IMR-90 (cell line): ENCODE measurements at regions not wholly inside any gene's neighbourhood (a gene's known extent, or its start where the extent isn't known, plus 50 kb on each side); places are given as distances from the start of the nearest gene placed in this dataset.

Source experiments
- ATAC-seq: fragments of 200-7000 bp; cut with Tn5 transposase; 2 replicates; pipeline ENCODE4 v1.9.1; 2020; ENCODE audit warnings: low read depth, mild to moderate bottlenecking, moderate library complexity
- BruUV-seq: library from RNA; stranded (reverse); fragments of 400-500 nt; replicated peaks from 2 replicates; lab custom pipeline; 2021; lab: Mats Ljungman, UMichigan
- CTCF ChIA-PET: fragments of 300-600 bp; formaldehyde crosslinking; extraction: SDS; loops from one replicate; lab custom pipeline; 2021; ENCODE audit warnings: antibody characterized with exemption; lab: Yijun Ruan, JAX
- POLR2A ChIA-PET: fragments of 300-600 bp; sonication (Branson Sonifier 250); formaldehyde crosslinking; loops from one replicate; lab custom pipeline; 2022; ENCODE audit warnings: antibody characterized with exemption; ENCODE audit not compliant: unreplicated experiment; lab: Charles Lee
- DNase-seq: peaks from one replicate; pipeline ENCODE4 v3.0.0; 2013
- H2AFZ ChIP-seq: replicated peaks from 2 replicates; pipeline ENCODE3; 2013; ENCODE audit warnings: low read length, mild to moderate bottlenecking; ENCODE audit not compliant: poor library complexity
- H2AK5ac ChIP-seq: 2 replicates; pipeline ENCODE4 v1.6.1; 2013; ENCODE audit warnings: low read depth, low read length, inconsistent platforms
- H2AK9ac ChIP-seq: replicated peaks from 2 replicates; pipeline ENCODE3; 2013; ENCODE audit warnings: mild to moderate bottlenecking, low read depth, low read length, moderate library complexity; ENCODE audit not compliant: poor library complexity
- H2BK120ac ChIP-seq: 2 replicates; pipeline ENCODE4 v1.6.1; 2013; ENCODE audit warnings: low read depth, low read length, inconsistent platforms
- H2BK15ac ChIP-seq: 3 replicates; pipeline ENCODE4 v1.6.1; 2013; ENCODE audit warnings: low read depth, low read length, inconsistent platforms
- H2BK20ac ChIP-seq: 2 replicates; pipeline ENCODE4 v1.6.1; 2013; ENCODE audit warnings: low read depth, mild to moderate bottlenecking, inconsistent platforms, low read length, moderate library complexity
- H2BK5ac ChIP-seq: 2 replicates; pipeline ENCODE4 v1.6.1; 2013; ENCODE audit warnings: mild to moderate bottlenecking, low read depth, low read length, inconsistent platforms; ENCODE audit not compliant: poor library complexity, severe bottlenecking
- H3K14ac ChIP-seq: replicated peaks from 2 replicates; pipeline ENCODE4 v1.6.1; 2013; ENCODE audit warnings: low read depth, low read length, inconsistent platforms
- H3K18ac ChIP-seq: 2 replicates; pipeline ENCODE4 v1.6.1; 2013; ENCODE audit warnings: low read depth, low read length, control low read depth
- H3K23ac ChIP-seq: 2 replicates; pipeline ENCODE4 v1.6.1; 2013; ENCODE audit warnings: low read depth, low read length, inconsistent platforms
- H3K27ac ChIP-seq: 2 replicates; pipeline ENCODE4 v1.5.1; 2013; ENCODE audit warnings: mild to moderate bottlenecking, control low read depth, low read length; ENCODE audit not compliant: insufficient read depth
- H3K27me3 ChIP-seq: 2 replicates; pipeline ENCODE4 v1.6.1; 2013; ENCODE audit warnings: low read length; ENCODE audit not compliant: control insufficient read depth, insufficient read depth
- H3K36me3 ChIP-seq: 2 replicates; pipeline ENCODE4 v1.6.1; 2013; ENCODE audit warnings: low read length, mixed read lengths; ENCODE audit not compliant: control insufficient read depth, insufficient read depth
- H3K4ac ChIP-seq: 2 replicates; pipeline ENCODE4 v1.6.1; 2013; ENCODE audit warnings: low read depth, low read length, inconsistent platforms
- H3K4me1 ChIP-seq: 2 replicates; pipeline ENCODE4 v1.6.1; 2013; ENCODE audit warnings: low read length, mixed read lengths; ENCODE audit not compliant: control insufficient read depth, insufficient read depth
- H3K4me2 ChIP-seq: 2 replicates; pipeline ENCODE4 v1.6.1; 2013; ENCODE audit warnings: low read depth, mild to moderate bottlenecking, control low read depth, low read length, moderate library complexity
- H3K4me3 ChIP-seq: 2 replicates; pipeline ENCODE4 v1.5.1; 2013; ENCODE audit warnings: low read depth, mild to moderate bottlenecking, control low read depth, low read length, moderate library complexity; ENCODE audit not compliant: insufficient read depth
- H3K56ac ChIP-seq: 2 replicates; pipeline ENCODE4 v1.6.1; 2013; ENCODE audit warnings: low read length, inconsistent platforms; ENCODE audit not compliant: insufficient read depth; ENCODE audit errors: extremely low read depth
- H3K79me1 ChIP-seq, 2 experiments: 2 replicates each; pipeline ENCODE4 v1.6.1; 2013; ENCODE audit warnings: low read length in 2 of 2, inconsistent platforms in 1 of 2, low read depth in 1 of 2
- H3K9ac ChIP-seq: 2 replicates; pipeline ENCODE4 v1.6.1; 2013; ENCODE audit warnings: low read depth, low read length, control low read depth
- H3K9me1 ChIP-seq: 2 replicates; pipeline ENCODE4 v1.6.1; 2013; ENCODE audit warnings: low read length, inconsistent platforms; ENCODE audit not compliant: insufficient read depth
- H3K9me3 ChIP-seq: 2 replicates; pipeline ENCODE4 v1.6.1; 2013; ENCODE audit warnings: low read length; ENCODE audit not compliant: control insufficient read depth, insufficient read depth
- H4K20me1 ChIP-seq: 2 replicates; pipeline ENCODE4 v1.6.1; 2013; ENCODE audit warnings: low read length, inconsistent platforms; ENCODE audit not compliant: insufficient read depth
- H4K5ac ChIP-seq: 2 replicates; pipeline ENCODE4 v1.6.1; 2013; ENCODE audit warnings: mild to moderate bottlenecking, low read depth, low read length, control low read depth
- H4K8ac ChIP-seq, 2 experiments: 2 replicates each; pipeline ENCODE4 v1.6.1; 2013; ENCODE audit warnings: low read depth in 2 of 2, low read length in 2 of 2, control low read depth in 1 of 2, inconsistent platforms in 1 of 2
- H4K91ac ChIP-seq: 2 replicates; pipeline ENCODE4 v1.6.1; 2013; ENCODE audit warnings: low read depth, low read length, inconsistent platforms; ENCODE audit not compliant: insufficient read depth
- BHLHE40 ChIP-seq: fragments of 150-350 bp; IDR thresholded peaks from 2 replicates; pipeline ENCODE4 v1.6.1; 2016; ENCODE audit warnings: mild to moderate bottlenecking, low read depth, low read length
- CEBPB ChIP-seq: IDR thresholded peaks from 2 replicates; pipeline ENCODE4 v1.6.1; 2012; ENCODE audit warnings: low read depth, low read length, improper control_type of control experiment
- CHD1 ChIP-seq: IDR thresholded peaks from 2 replicates; pipeline ENCODE4 v1.6.1; 2012; ENCODE audit warnings: low read depth, low read length, improper control_type of control experiment
- CTCF ChIP-seq: conservative IDR thresholded peaks from 2 replicates; pipeline ENCODE4 v1.5.1; 2012; ENCODE audit warnings: mild to moderate bottlenecking, low read depth, low read length, improper control_type of control experiment
- ELK1 ChIP-seq: fragments of 150-350 bp; IDR thresholded peaks from 2 replicates; pipeline ENCODE4 v1.6.1; 2016; ENCODE audit warnings: low read depth, mild to moderate bottlenecking, low read length, moderate library complexity, borderline replicate concordance
- FOS ChIP-seq: fragments of 150-350 bp; IDR thresholded peaks from 2 replicates; pipeline ENCODE4 v1.6.1; 2016; ENCODE audit warnings: low read depth, low read length
- MAFK ChIP-seq: IDR thresholded peaks from 2 replicates; pipeline ENCODE4 v1.6.1; 2012; ENCODE audit warnings: low read depth, low read length, improper control_type of control experiment
- MAZ ChIP-seq: IDR thresholded peaks from 2 replicates; pipeline ENCODE4 v1.6.1; 2012; ENCODE audit warnings: low read depth, mild to moderate bottlenecking, low read length, improper control_type of control experiment, moderate library complexity, borderline replicate concordance
- MXI1 ChIP-seq: IDR thresholded peaks from 2 replicates; pipeline ENCODE4 v1.6.1; 2012; ENCODE audit warnings: low read depth, mild to moderate bottlenecking, low read length, moderate library complexity, borderline replicate concordance
- NFE2L2 ChIP-seq: fragments of 150-350 bp; IDR thresholded peaks from 2 replicates; pipeline ENCODE4 v1.6.1; 2016; ENCODE audit warnings: low read depth, mild to moderate bottlenecking, low read length
- POLR2A ChIP-seq: IDR thresholded peaks from 2 replicates; pipeline ENCODE4 v1.6.1; 2012; ENCODE audit warnings: mild to moderate bottlenecking, low read depth, low read length
- RAD21 ChIP-seq: IDR thresholded peaks from 2 replicates; pipeline ENCODE4 v1.6.1; 2012; ENCODE audit warnings: low read length, improper control_type of control experiment
- RCOR1 ChIP-seq: IDR thresholded peaks from 2 replicates; pipeline ENCODE4 v1.6.1; 2012; ENCODE audit warnings: mild to moderate bottlenecking, low read length, improper control_type of control experiment; ENCODE audit not compliant: insufficient replicate concordance
- RFX5 ChIP-seq: IDR thresholded peaks from 2 replicates; pipeline ENCODE4 v1.8.0; 2012; ENCODE audit warnings: low read depth, mild to moderate bottlenecking, low read length, moderate library complexity
- SMC3 ChIP-seq: fragments of 150-350 bp; IDR thresholded peaks from 2 replicates; pipeline ENCODE4 v1.6.1; 2016; ENCODE audit warnings: low read depth, mild to moderate bottlenecking, antibody characterized with exemption, low read length, moderate library complexity
- USF2 ChIP-seq: fragments of 150-350 bp; IDR thresholded peaks from 2 replicates; pipeline ENCODE4 v1.6.1; 2017; ENCODE audit warnings: mild to moderate bottlenecking, antibody characterized with exemption, low read length, low read depth
- WGBS, 2 experiments: methylation state at CpG; one replicate each; pipeline versions ENCODE4 v1.1.5 to v1.1.7; 2013; ENCODE audit warnings: missing lambda C conversion rate in 2 of 2; ENCODE audit not compliant: insufficient read length in 1 of 2; ENCODE audit errors: extremely low coverage in 2 of 2; 5-methylcytosine and 5-hydroxymethylcytosine counted together
- dilution Hi-C: fragments of 300-500 bp; cut with HindIII; formaldehyde crosslinking; loops from one replicate; pipeline ENCODE4 v1.14.3; 2018; ENCODE audit warnings: low sequenced_read_pairs; ENCODE audit not compliant: unreplicated experiment
- in situ Hi-C: fragments of 300-500 bp; cut with MboI; formaldehyde crosslinking; loops from 3 replicates; pipeline ENCODE4 v1.14.3; 2019; ENCODE audit warnings: low sequenced_read_pairs, inconsistent platforms, mixed read lengths
- intact Hi-C: fragments of 100-400 bp; cut with micrococcal nuclease; formaldehyde crosslinking; loops from 2 replicates; pipeline ENCODE4 v1.10.0; 2022

- H4K8ac ChIP-seq: no peak overlapping the region
- no peak overlapping the region for H3K4ac ChIP-seq
- H3K4me1 ChIP-seq: no peaks in the 10 kb centered on the region
- no peak overlapping the region for H2BK20ac ChIP-seq
- dilution Hi-C loops (no loop called here), in situ Hi-C loops (no loop called here), intact Hi-C loops (no loop called here)
- H3K9ac ChIP-seq: no peak overlapping the region
- no peak overlapping the region for H3K23ac ChIP-seq
- H2AFZ ChIP-seq: no peak overlapping the region
- H3K27me3 ChIP-seq: no peaks in the 10 kb centered on the region
- H4K5ac ChIP-seq: no peak overlapping the region
- no peaks in the 10 kb centered on the region for H3K9me3 ChIP-seq
- H3K4me3 ChIP-seq: no peak overlapping the region
- TF ChIP-seq MAZ (no peak), RFX5 (no peak), USF2 (no peak), CHD1 (no peak), ELK1 (no peak), CEBPB (no peak), FOS (no peak), BHLHE40 (no peak), MXI1 (no peak), SMC3 (no peak), RCOR1 (no peak), RAD21 (no peak), MAFK (no peak), NFE2L2 (no peak), CTCF (no peak), POLR2A (no peak)
- H3K14ac ChIP-seq: no peak overlapping the region
- H2AK9ac ChIP-seq: no peak overlapping the region
- ATAC-seq (0 out of 2 replicates have a peak, but pooled peaks have one; percentile 11), DNase-seq (no peak)
- POLR2A ChIA-PET: no interaction called here
- H4K20me1 ChIP-seq: no peaks in the 10 kb centered on the region
- H3K9me1 ChIP-seq: no peaks in the 10 kb centered on the region
- H2BK120ac ChIP-seq: no peak overlapping the region
- H3K27ac ChIP-seq: no peak overlapping the region
- H3K79me1 ChIP-seq: no peaks in the 10 kb centered on the region
- WGBS, 2 experiments: 19% methylated on average over 3 of the region's 6 CpGs; no CpG with 5 or more reads in 1 of the 2 experiments
- no peak overlapping the region for H3K56ac ChIP-seq
- peak overlapping the region; percentile 36; the same call in 1 of the 2 replicates for H3K4me2 ChIP-seq
- CTCF ChIA-PET: no interaction called here
- no peak overlapping the region for H2AK5ac ChIP-seq
- H4K91ac ChIP-seq: no peak overlapping the region
- no TSS peak for BruUV-seq
- H3K18ac ChIP-seq: no peak overlapping the region; the same call in 1 of the 2 replicates
- H2BK5ac ChIP-seq: no peak overlapping the region
- no peak overlapping the region for H2BK15ac ChIP-seq
- no peaks in the 10 kb centered on the region for H3K36me3 ChIP-seq
These were observed 1505.6 kb upstream of the FLRT2 start for GRCh38 chr14:84024231-84024820.
